ENCODE measurements at regions not wholly inside any gene's neighbourhood (a gene's known extent, or its start where the extent isn't known, plus 50 kb on each side); places are given as distances from the start of the nearest gene placed in this dataset.
"Not testable (repeated sequence)": the region's sequence is repeated elsewhere in the genome, so short reads cannot be mapped to it uniquely, and the experiment has no call there.

GRCh38 chr4:60723796-60724195 is 476.3 kb upstream of the ADGRL3 start:
- no peak for DNase-seq

GRCh38 chr4:60724623-60725022 is 475.5 kb upstream of the ADGRL3 start:
- no peak for DNase-seq

GRCh38 chr4:60726779-60727178 is 473.3 kb upstream of the ADGRL3 start:
- no peak for DNase-seq

GRCh38 chr4:60729194-60729593 is 470.9 kb upstream of the ADGRL3 start:
- no peak for DNase-seq

GRCh38 chr4:60729764-60730163 is 470.4 kb upstream of the ADGRL3 start:
- not testable (repeated sequence) for DNase-seq

- DNase-seq = no peak
These were observed 462.3 kb upstream of the ADGRL3 start for GRCh38 chr4:60737858-60738257.

GRCh38 chr4:60743654-60744053 is 456.5 kb upstream of the ADGRL3 start:
- DNase-seq = no peak

GRCh38 chr4:60744767-60745166 is 455.4 kb upstream of the ADGRL3 start:
- DNase-seq = no peak

- no peak for DNase-seq
These were observed 454.1 kb upstream of the ADGRL3 start for GRCh38 chr4:60745800-60746571.

GRCh38 chr4:60750962-60751361 is 449.2 kb upstream of the ADGRL3 start:
- no peak for DNase-seq

- DNase-seq = no peak
These were observed 442.0 kb upstream of the ADGRL3 start for GRCh38 chr4:60757986-60758680.

- DNase-seq = no peak
These were observed 440.4 kb upstream of the ADGRL3 start for GRCh38 chr4:60759518-60760245.

- DNase-seq = no peak
These were observed 419.3 kb upstream of the ADGRL3 start for GRCh38 chr4:60780874-60781273.

- no peak for DNase-seq
These were observed 409.5 kb upstream of the ADGRL3 start for GRCh38 chr4:60790608-60791007.

GRCh38 chr4:60794372-60794771 is 405.8 kb upstream of the ADGRL3 start:
- no peak for DNase-seq

GRCh38 chr4:60799214-60799613 is 400.9 kb upstream of the ADGRL3 start:
- no peak for DNase-seq

GRCh38 chr4:60800701-60801100 is 399.4 kb upstream of the ADGRL3 start:
- DNase-seq = no peak

- DNase-seq = peak; percentile 59
These were observed 394.4 kb upstream of the ADGRL3 start for GRCh38 chr4:60805500-60806313.

GRCh38 chr4:60808726-60809485 is 391.2 kb upstream of the ADGRL3 start:
- no peak for DNase-seq

- DNase-seq = no peak
These were observed 390.7 kb upstream of the ADGRL3 start for GRCh38 chr4:60809486-60809800.

- DNase-seq = no peak
These were observed 387.3 kb upstream of the ADGRL3 start for GRCh38 chr4:60812811-60813210.

GRCh38 chr4:60814549-60814948 is 385.6 kb upstream of the ADGRL3 start:
- DNase-seq = no peak
